Mesenchymal stem cell (in vitro differentiated cells and primary cell): ENCODE measurements at regions not wholly inside any gene's neighbourhood (a gene's known extent, or its start where the extent isn't known, plus 50 kb on each side); places are given as distances from the start of the nearest gene placed in this dataset.
"Not testable (repeated sequence)": the region's sequence is repeated elsewhere in the genome, so short reads cannot be mapped to it uniquely, and the experiment has no call there.

ENCODE experiments used
- DNase-seq: peaks from one replicate; pipeline ENCODE4 v3.0.0-alpha.2; 2013
- H2AFZ ChIP-seq: one replicate; pipeline ENCODE4 v1.6.1; 2013; ENCODE audit warnings: low read depth, mild to moderate bottlenecking, control low read depth, inconsistent platforms, low read length, moderate library complexity
- H2AK5ac ChIP-seq: 2 replicates; pipeline ENCODE4 v1.6.1; 2013; ENCODE audit warnings: low read length, moderate library complexity, mild to moderate bottlenecking, inconsistent platforms; ENCODE audit not compliant: severe bottlenecking
- H2BK120ac ChIP-seq: one replicate; pipeline ENCODE4 v1.6.1; 2013; ENCODE audit warnings: low read depth, mild to moderate bottlenecking, inconsistent platforms, low read length, moderate library complexity
- H2BK12ac ChIP-seq, 2 experiments: one replicate each; pipeline ENCODE4 v1.6.1; 2013; ENCODE audit warnings: inconsistent platforms in 2 of 2, low read length in 2 of 2, mild to moderate bottlenecking in 2 of 2, moderate library complexity in 2 of 2, control low read depth in 1 of 2
- H2BK15ac ChIP-seq: one replicate; pipeline ENCODE4 v1.6.1; 2013; ENCODE audit warnings: mild to moderate bottlenecking, low read depth, inconsistent platforms; ENCODE audit not compliant: poor library complexity, severe bottlenecking
- H2BK5ac ChIP-seq: 2 replicates; pipeline ENCODE4 v1.6.1; 2013; ENCODE audit warnings: low read depth, mild to moderate bottlenecking, low read length, control low read depth, inconsistent platforms; ENCODE audit not compliant: poor library complexity, severe bottlenecking
- H3K14ac ChIP-seq, 2 experiments: one replicate each; pipeline ENCODE4 v1.6.1; 2013; ENCODE audit warnings: inconsistent platforms in 2 of 2, low read length in 2 of 2, control low read depth in 1 of 2, mild to moderate bottlenecking in 1 of 2, moderate library complexity in 1 of 2
- H3K18ac ChIP-seq, 2 experiments: one replicate each; pipeline ENCODE4 v1.6.1; 2013; ENCODE audit warnings: inconsistent platforms in 2 of 2, low read length in 2 of 2, control low read depth in 1 of 2, low read depth in 1 of 2, mild to moderate bottlenecking in 1 of 2
- H3K23ac ChIP-seq, 2 experiments: one replicate each; pipeline ENCODE4 v1.6.1; 2013; ENCODE audit warnings: inconsistent platforms in 2 of 2, low read length in 2 of 2, mild to moderate bottlenecking in 2 of 2, moderate library complexity in 2 of 2, control low read depth in 1 of 2
- H3K27ac ChIP-seq: 2 replicates; pipeline ENCODE4 v1.5.1; 2013; ENCODE audit warnings: mild to moderate bottlenecking, moderate library complexity, low read length, control low read depth, inconsistent platforms; ENCODE audit not compliant: poor library complexity, severe bottlenecking
- H3K27me3 ChIP-seq, 2 experiments: 2 replicates each; pipeline versions ENCODE4 v1.6.1 to v1.7.0; 2013; ENCODE audit warnings: low read length in 2 of 2, mild to moderate bottlenecking in 2 of 2, moderate library complexity in 2 of 2, control low read depth in 1 of 2, inconsistent platforms in 1 of 2; ENCODE audit not compliant: control insufficient read depth in 1 of 2, insufficient read depth in 1 of 2
- H3K36me3 ChIP-seq, 2 experiments: 2 replicates each; pipeline versions ENCODE4 v1.6.1 to v1.7.0; 2013; ENCODE audit warnings: low read length in 2 of 2, control low read depth in 1 of 2, inconsistent platforms in 1 of 2, low read depth in 1 of 2, mild to moderate bottlenecking in 1 of 2; ENCODE audit not compliant: insufficient read depth in 2 of 2, control insufficient read depth in 1 of 2
- H3K4ac ChIP-seq, 2 experiments: one replicate each; pipeline ENCODE4 v1.6.1; 2013; ENCODE audit warnings: inconsistent platforms in 2 of 2, low read length in 2 of 2, mild to moderate bottlenecking in 2 of 2, moderate library complexity in 2 of 2, control low read depth in 1 of 2, low read depth in 1 of 2
- H3K4me1 ChIP-seq: 2 replicates; pipeline ENCODE4 v1.6.1; 2013; ENCODE audit warnings: low read depth, low read length, control low read depth; ENCODE audit not compliant: control insufficient read depth, insufficient read depth
- H3K4me2 ChIP-seq: 2 replicates; pipeline ENCODE4 v1.6.1; 2013; ENCODE audit warnings: low read length, mild to moderate bottlenecking, inconsistent platforms; ENCODE audit not compliant: poor library complexity, severe bottlenecking
- H3K4me3 ChIP-seq, 2 experiments: 2 replicates each; pipeline versions ENCODE4 v1.5.1 to v1.7.0; 2013; ENCODE audit warnings: low read length in 2 of 2, mild to moderate bottlenecking in 2 of 2, control low read depth in 1 of 2, low read depth in 1 of 2; ENCODE audit not compliant: insufficient read depth in 1 of 2
- H3K79me1 ChIP-seq: replicated peaks from 2 replicates; pipeline ENCODE4 v1.6.1; 2013; ENCODE audit warnings: mild to moderate bottlenecking, control low read depth, low read length, inconsistent platforms; ENCODE audit not compliant: poor library complexity, severe bottlenecking
- H3K9ac ChIP-seq: 2 replicates; pipeline ENCODE4 v1.7.0; 2013; ENCODE audit warnings: mild to moderate bottlenecking, low read length, moderate library complexity
- H3K9me3 ChIP-seq: 2 replicates; pipeline ENCODE4 v1.7.0; 2013; ENCODE audit warnings: mild to moderate bottlenecking, low read length; ENCODE audit not compliant: control insufficient read depth
- H4K8ac ChIP-seq: one replicate; pipeline ENCODE4 v1.6.1; 2013; ENCODE audit warnings: inconsistent platforms, mild to moderate bottlenecking, low read length, moderate library complexity
- H4K91ac ChIP-seq: one replicate; pipeline ENCODE4 v1.6.1; 2013; ENCODE audit warnings: mild to moderate bottlenecking, low read length, inconsistent platforms
- whole genome bisulfite sequencing: methylation state at CpG from one replicate; pipeline ENCODE4 v1.1.7; 2013; ENCODE audit warnings: mixed read lengths; 5-methylcytosine and 5-hydroxymethylcytosine counted together

DNA sequence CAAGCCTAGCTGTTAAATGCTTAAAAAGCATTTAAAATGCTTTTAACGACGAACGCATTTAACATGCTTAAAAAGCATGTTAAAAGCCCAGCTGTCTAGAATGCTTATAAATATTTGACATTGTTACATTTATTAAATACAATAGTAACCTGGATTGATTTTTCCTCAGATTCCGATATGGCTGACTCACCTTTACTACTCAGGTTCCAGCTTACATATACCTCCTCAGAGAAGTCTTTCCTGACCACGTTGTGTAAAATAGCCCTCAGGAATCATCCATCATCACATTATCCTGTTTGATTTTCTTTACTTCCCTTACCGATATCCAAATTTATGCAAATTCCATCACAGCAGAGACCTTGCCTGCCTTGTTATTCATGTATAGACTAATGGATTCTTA is 51.4 kb downstream of the SLC41A2 start:
- Histone ChIP-seq H2AK5ac (no peak overlapping the region), H2AFZ (no peak overlapping the region), H3K36me3 (peaks cover 0 to 3% of the 10 kb centered on the region in 2 experiments), H2BK15ac (no peak overlapping the region), H3K4me2 (no peak overlapping the region), H2BK12ac (no peak overlapping the region), H3K27me3 (no peaks in the 10 kb centered on the region), H3K79me1 (no peaks in the 10 kb centered on the region), H3K4me1 (no peaks in the 10 kb centered on the region), H3K4ac (no peak overlapping the region), H3K23ac (no peak overlapping the region), H3K27ac (no peak overlapping the region), H3K9me3 (no peaks in the 10 kb centered on the region), H3K18ac (no peak overlapping the region), H3K9ac (no peak overlapping the region), H3K14ac (no peak overlapping the region), H4K8ac (no peak overlapping the region), H2BK120ac (no peak overlapping the region), H2BK5ac (no peak overlapping the region), H3K4me3 (no peak overlapping the region), H4K91ac (no peak overlapping the region)
- DNase-seq: no peak
- 91% methylated on average over 2 of the region's 6 CpGs for WGBS

DNA sequence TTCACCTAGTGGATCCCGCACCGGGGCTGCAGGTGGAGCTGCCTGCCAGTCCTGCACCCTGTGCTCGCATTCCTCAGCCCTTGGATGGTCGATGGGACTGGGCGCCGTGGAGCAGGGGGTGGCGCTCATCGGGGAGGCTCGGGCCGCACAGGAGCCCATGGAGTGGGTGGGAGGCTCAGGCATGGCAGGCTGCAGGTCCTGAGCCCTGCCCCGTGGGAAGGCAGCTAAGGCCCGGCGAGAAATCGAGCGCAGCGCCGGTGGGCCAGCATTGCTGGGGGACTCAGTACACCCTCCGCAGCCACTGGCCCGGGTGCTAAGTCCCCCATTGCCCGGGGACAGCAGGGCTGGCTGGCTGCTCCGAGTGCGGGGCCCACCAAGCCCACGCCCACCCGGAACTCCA is 52.6 kb downstream of the SLC41A2 start:
- not testable (repeated sequence) for H2BK120ac ChIP-seq, DNase-seq, H3K4me1 ChIP-seq, H3K9me3 ChIP-seq, H3K4me2 ChIP-seq, H2AFZ ChIP-seq, H4K8ac ChIP-seq, H3K27me3 ChIP-seq, H3K14ac ChIP-seq, H3K18ac ChIP-seq, H3K4me3 ChIP-seq, H2BK12ac ChIP-seq, H2AK5ac ChIP-seq, H2BK5ac ChIP-seq, H2BK15ac ChIP-seq, H3K79me1 ChIP-seq, H3K36me3 ChIP-seq, H3K9ac ChIP-seq, H3K27ac ChIP-seq, H3K4ac ChIP-seq, H3K23ac ChIP-seq, H4K91ac ChIP-seq
- WGBS: 94% methylated on average over 14 of the region's 24 CpGs

DNA sequence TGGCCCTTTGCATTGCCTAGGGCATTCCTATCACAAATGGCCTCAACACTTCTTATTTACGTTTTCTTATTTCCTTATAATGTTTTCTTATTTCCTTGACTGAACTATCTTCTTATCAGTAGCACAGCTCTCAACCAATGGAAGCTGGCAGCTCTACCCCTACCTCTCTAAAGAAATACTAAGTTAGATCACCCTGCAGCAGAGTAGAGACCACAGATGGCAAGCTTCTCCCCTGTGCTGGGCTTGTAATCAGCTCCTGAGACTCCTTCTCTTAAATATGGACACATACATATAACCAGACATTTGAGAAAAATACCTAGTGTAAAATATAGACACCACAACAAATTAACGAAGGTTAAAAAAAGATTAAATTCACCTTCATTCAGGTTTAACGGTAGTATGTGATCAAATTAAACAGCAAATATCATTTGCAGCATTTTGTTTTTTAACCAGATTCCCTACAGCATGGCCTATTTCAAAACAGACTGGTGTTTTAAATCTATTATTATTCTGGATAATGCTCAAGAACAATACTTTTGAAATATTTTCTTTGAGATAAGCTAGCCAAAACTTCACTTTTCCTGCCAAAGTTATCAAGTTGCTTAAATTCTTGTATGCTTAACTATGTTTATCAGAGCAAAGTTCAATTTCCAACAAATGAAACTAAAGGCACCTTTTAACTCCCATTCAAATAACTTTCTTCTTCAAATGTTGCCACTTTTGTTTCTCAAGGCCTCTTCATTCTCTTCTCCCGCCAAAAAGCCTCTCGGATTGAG is 54.3 kb downstream of the SLC41A2 start:
- H3K4me1 ChIP-seq: no peaks in the 10 kb centered on the region
- H3K79me1 ChIP-seq: no peaks in the 10 kb centered on the region
- H3K18ac ChIP-seq: no peak overlapping the region
- H3K9me3 ChIP-seq: peaks cover 3% of the 10 kb centered on the region
- H4K8ac ChIP-seq: no peak overlapping the region
- no peak overlapping the region for H3K14ac ChIP-seq
- no peak overlapping the region for H2AK5ac ChIP-seq
- no peak overlapping the region for H4K91ac ChIP-seq
- H2BK12ac ChIP-seq: no peak overlapping the region
- no peak overlapping the region for H2BK15ac ChIP-seq
- no peak overlapping the region for H3K4me2 ChIP-seq
- no peak overlapping the region for H3K23ac ChIP-seq
- peaks cover 0 to 3% of the 10 kb centered on the region in 2 experiments for H3K36me3 ChIP-seq
- no peak overlapping the region for H2BK120ac ChIP-seq
- no peak overlapping the region for H3K27ac ChIP-seq
- no peak overlapping the region for H2BK5ac ChIP-seq
- no peaks in the 10 kb centered on the region for H3K27me3 ChIP-seq
- H2AFZ ChIP-seq: no peak overlapping the region
- 98% methylated on average over 5 of the region's 5 CpGs for WGBS
- DNase-seq: no peak
- no peak overlapping the region for H3K9ac ChIP-seq
- H3K4me3 ChIP-seq: no peak overlapping the region
- no peak overlapping the region for H3K4ac ChIP-seq

DNA sequence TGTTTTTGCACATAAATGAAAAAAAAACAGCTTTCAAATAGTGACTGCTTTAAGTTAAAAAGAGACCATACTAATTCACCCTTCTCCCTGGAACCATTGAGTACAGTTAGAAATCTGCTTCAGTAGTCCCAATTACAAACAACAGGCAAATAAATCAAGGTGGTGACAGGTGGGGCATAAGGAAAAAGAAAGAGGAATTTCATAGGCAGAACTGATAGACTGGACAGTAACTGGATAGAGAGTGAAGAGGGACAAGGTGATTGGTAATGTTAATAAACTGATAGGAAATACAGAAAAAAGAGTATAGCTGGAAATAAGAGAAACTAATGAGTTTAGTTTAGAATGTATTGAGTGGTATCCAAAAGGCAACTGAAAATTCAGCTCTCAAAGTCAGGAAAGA is 56.0 kb downstream of the SLC41A2 start:
- no peak overlapping the region for H2AK5ac ChIP-seq
- H3K27me3 ChIP-seq: no peaks in the 10 kb centered on the region
- H3K4me2 ChIP-seq: no peak overlapping the region

More for the DNA sequence above, 56.0 kb downstream of the SLC41A2 start:
- Histone ChIP-seq H2BK120ac (no peak overlapping the region), H3K79me1 (no peaks in the 10 kb centered on the region), H3K27ac (no peak overlapping the region), H2BK5ac (no peak overlapping the region), H3K4ac (no peak overlapping the region), H2AFZ (no peak overlapping the region), H3K4me1 (no peaks in the 10 kb centered on the region), H4K8ac (no peak overlapping the region), H3K18ac (no peak overlapping the region), H3K9ac (no peak overlapping the region), H4K91ac (no peak overlapping the region), H2BK12ac (no peak overlapping the region), H3K4me3 (no peak overlapping the region), H3K23ac (no peak overlapping the region), H3K36me3 (peaks cover 0 to 3% of the 10 kb centered on the region in 2 experiments), H3K9me3 (peaks cover 3% of the 10 kb centered on the region), H2BK15ac (no peak overlapping the region), H3K14ac (no peak overlapping the region)
- DNase-seq: no peak
